Urothelium cell line (cell line): ENCODE measurements at regions not wholly inside any gene's neighbourhood (a gene's known extent, or its start where the extent isn't known, plus 50 kb on each side); places are given as distances from the start of the nearest gene placed in this dataset.

Experiments
- DNase-seq: peaks from one replicate; pipeline ENCODE4 v3.0.0; 2011; ENCODE audit warnings: low spot score, mixed read lengths
- FAIRE-seq: peaks from 2 replicates; lab custom pipeline; 2011; peaks lifted over from hg19 to GRCh38; lab: Jason Lieb, UNC

- no peak for FAIRE-seq
Measured at GRCh38 chr9:120294003-120294402, 286.0 kb downstream of the CDK5RAP2 start.

DNA sequence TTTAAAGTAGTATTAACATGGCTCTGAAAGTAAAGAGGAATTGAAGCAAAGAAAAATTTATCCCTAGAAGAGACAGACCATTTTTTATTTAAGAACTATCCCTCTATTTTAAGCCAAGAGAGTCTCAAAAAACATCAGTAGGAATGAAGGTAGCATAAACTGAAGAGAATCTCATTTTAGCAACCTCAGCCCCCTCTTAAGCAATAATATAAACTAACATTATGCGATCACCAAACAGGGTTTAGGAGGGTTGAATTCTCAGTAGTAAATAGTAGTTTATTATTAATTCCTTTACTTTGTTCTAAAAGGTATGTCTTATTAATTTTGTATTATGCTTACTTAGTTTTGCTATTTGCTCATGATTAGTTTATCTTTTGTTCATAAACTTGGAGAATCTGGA lies 287.4 kb downstream of the CDK5RAP2 start:
- DNase-seq (no peak), FAIRE-seq (no peak)

More at GRCh38 chr9:120294003-120294402, 286.0 kb downstream of the CDK5RAP2 start:
- no peak for DNase-seq

DNA sequence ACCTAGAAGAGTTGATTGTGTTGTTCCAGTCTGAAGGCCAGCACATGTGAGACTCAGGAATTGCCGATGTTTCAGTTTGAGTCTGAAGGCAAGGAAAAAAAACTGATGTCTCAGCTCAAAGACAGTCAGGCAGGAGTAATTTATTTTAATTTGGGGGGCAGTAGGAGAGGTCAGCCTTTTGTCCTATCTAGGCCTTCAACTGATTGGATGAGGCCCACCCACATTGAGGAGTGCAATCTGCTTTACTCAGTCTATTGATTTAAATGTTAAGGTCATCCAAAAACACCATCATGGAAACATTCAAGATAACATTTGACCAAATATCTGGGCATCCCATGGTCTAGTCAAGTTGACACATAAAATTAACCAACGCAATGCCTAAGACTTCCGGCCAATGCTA lies 288.9 kb downstream of the CDK5RAP2 start:
- FAIRE-seq (no peak), DNase-seq (no peak)

GRCh38 chr9:120289990-120290975 lies 289.7 kb downstream of the CDK5RAP2 start:
- FAIRE-seq (no peak), DNase-seq (no peak)

GRCh38 chr9:120289098-120289497 lies 290.9 kb downstream of the CDK5RAP2 start:
- DNase-seq (no peak), FAIRE-seq (no peak)

DNA sequence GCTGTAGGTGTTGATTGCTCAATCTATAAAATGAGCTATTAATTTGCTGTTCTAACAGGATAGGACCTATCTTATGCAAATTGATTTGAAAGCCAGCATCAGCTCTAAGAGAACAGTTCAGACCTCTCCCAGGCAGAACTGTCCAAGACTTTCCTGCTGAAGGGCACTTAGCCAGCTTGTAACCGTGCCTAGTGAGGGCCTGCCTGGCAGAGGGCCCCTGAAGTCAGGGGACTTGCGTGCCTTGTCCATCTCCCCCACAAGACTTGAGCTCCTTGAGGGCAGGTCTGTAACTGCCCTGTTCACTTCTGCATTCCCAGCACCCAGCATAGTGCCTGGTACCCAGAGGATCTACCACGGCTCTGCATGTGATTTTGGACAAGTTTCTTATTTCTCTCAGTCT lies 293.4 kb downstream of the CDK5RAP2 start:
- DNase-seq = no peak
- FAIRE-seq = no peak

DNA sequence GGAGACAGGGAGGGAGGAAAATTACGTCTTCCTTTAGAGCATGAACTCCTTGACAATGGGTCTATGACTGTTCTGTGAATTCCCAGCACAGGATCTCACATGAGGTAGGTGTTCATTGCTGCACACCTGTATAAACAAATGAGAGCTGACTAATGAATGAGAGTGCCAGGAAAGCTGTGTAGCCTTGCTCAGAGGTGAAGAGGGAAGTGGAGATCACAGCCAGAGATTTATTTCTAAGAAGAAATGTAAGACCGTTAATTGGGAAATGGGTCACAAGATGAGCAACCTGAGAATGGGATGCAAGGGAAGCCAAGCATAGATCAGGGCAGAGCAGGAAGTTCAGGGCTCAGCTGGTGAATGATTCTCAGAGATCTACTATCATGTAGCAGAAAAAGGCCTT lies 295.1 kb downstream of the CDK5RAP2 start:
- no peak for FAIRE-seq
- DNase-seq = no peak

GRCh38 chr9:120281665-120282064 lies 298.3 kb downstream of the CDK5RAP2 start:
- FAIRE-seq (no peak), DNase-seq (no peak)

- FAIRE-seq (no peak), DNase-seq (no peak)
Measured at GRCh38 chr9:120267929-120268328, 312.0 kb downstream of the CDK5RAP2 start.

- no peak for FAIRE-seq
- DNase-seq = no peak
Measured at GRCh38 chr9:120265791-120266190, 314.2 kb downstream of the CDK5RAP2 start.

GRCh38 chr9:120264528-120264927 lies 315.4 kb downstream of the CDK5RAP2 start:
- no peak for FAIRE-seq
- no peak for DNase-seq

- no peak for DNase-seq
- no peak for FAIRE-seq
Measured at GRCh38 chr9:120263836-120264235, 316.1 kb downstream of the CDK5RAP2 start.

DNA sequence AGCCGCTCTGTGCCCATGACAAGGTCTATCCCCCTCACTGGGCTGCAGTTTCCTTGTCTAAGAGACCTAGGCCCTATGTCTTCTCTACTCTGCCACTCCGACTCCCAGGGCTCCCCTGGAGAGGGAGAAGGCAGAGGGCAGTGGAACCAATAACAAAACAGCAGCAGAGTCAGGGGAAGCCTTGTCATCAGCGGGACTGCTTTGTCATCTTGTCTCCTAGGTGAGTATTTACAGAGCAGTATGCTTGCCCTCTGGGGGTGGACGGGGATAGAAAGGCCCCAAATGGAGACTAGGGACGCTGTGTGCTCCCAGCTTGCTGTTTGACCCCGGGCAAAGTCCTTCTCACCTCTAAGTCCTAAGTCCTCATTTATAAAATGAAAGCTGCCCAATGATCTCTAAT lies 318.5 kb downstream of the CDK5RAP2 start:
- FAIRE-seq (no peak), DNase-seq (no peak)

- FAIRE-seq = no peak
- no peak for DNase-seq
Measured at GRCh38 chr9:120259100-120259499, 320.9 kb downstream of the CDK5RAP2 start.

DNA sequence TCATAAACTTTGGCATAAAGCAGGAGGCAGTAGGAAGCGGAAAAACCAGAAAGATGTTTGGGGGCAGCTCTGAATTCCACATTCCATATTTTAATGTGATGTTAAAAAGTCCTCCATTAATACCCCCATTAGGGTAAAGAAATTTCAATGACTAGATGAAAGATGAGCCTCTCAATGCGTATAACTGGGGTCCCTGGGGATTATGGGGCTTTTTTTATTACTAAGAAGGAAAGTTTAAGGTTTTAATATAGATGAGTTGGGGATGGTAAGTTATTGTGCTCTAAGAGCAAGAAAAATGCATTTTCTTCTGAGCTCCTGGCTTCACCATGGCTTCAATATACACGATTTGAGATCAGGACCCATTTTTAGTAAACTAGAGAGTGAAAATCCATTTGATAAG lies 321.9 kb downstream of the CDK5RAP2 start:
- no peak for DNase-seq
- no peak for FAIRE-seq

DNA sequence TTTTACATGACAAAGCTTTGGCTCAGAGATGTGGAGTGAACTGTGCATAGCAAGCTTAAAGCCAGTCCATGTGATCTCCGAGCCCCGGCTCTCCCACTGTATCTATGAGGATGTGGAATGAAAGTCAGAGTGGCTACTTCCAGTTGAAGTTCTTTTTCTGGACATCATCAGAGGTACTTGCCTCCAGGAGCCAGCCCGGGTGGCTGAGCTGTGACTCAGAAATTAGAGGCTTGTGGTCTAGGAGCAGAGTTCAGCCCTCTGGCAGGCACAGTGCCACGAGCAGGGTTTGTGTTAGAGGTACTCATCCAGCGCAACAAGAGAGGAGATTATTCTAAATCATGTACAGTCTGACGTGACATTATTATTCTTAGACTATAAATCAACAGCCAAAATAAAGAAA lies 322.5 kb downstream of the CDK5RAP2 start:
- no peak for FAIRE-seq

GRCh38 chr9:120256146-120256545 lies 323.8 kb downstream of the CDK5RAP2 start:
- FAIRE-seq (no peak), DNase-seq (no peak)

More for the DNA sequence above, 322.5 kb downstream of the CDK5RAP2 start:
- peak; percentile 22 for DNase-seq

GRCh38 chr9:120252248-120252647 lies 327.7 kb downstream of the CDK5RAP2 start:
- no peak for FAIRE-seq

GRCh38 chr9:120242116-120242811 lies 337.7 kb downstream of the CDK5RAP2 start:
- FAIRE-seq = no peak
- DNase-seq = no peak

More at GRCh38 chr9:120252248-120252647, 327.7 kb downstream of the CDK5RAP2 start:
- no peak for DNase-seq

DNA sequence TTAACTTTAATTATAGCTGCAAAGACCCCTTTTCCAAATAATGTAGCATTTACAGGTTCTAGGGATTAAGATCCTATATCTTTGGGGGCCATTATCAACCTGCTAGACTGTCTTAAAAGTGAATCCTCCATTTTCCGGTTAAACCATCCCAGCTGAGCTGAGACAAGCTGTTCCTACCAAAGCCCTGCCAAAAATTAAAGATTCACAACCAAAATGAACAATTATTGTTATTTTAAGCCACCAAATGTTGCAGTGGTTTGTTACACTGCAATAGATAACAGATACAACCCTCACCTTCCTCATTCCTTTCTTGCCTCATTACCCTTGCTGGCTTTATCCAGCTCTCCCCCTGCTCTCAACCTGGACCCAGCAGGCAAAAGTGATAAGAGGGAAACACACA lies 343.4 kb downstream of the CDK5RAP2 start:
- DNase-seq (no peak), FAIRE-seq (no peak)

DNA sequence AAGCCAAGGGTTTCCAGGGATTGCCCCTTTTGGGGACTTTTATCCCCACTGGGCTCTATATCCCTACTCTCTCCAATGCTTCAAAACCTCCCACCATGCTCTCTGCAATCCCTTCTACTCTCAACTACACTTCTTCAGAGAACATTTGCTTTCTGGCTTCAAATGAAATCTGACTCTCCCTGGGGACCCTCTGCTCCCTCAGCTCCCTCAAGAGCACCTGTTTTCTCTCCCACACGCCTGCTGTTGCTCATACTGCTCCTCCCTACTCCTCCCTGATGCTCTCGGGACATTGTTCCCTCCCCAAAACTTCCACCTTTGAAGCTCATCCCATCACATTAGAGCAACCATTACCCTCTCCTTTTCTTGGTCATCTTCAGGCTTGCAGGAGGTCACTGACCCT lies 344.9 kb downstream of the CDK5RAP2 start:
- FAIRE-seq (no peak), DNase-seq (no peak)

- FAIRE-seq (no peak), DNase-seq (no peak)
Measured at GRCh38 chr9:120230227-120230626, 349.7 kb downstream of the CDK5RAP2 start.
